ENCODE measurements at regions not wholly inside any gene's neighbourhood (a gene's known extent, or its start where the extent isn't known, plus 50 kb on each side); places are given as distances from the start of the nearest gene placed in this dataset. TPM values are rescaled to one million over a fixed set of nuclear protein-coding genes. Genes with fewer than 3 reads are reported as not detected.

GRCh38 chr11:130808541-130808940, 107.7 kb downstream of the SNX19 start:
- no peak for DNase-seq

- no peak for DNase-seq
Observed at GRCh38 chr11:130813196-130813595, 103.1 kb downstream of the SNX19 start.

- no peak for DNase-seq
Observed at GRCh38 chr11:130813638-130814037, 102.6 kb downstream of the SNX19 start.

GRCh38 chr11:130814440-130815096, 101.7 kb downstream of the SNX19 start:
- DNase-seq, result no peak

GRCh38 chr11:130815097-130815802, 101.0 kb downstream of the SNX19 start:
- no peak for DNase-seq

GRCh38 chr11:130815956-130816355, 100.3 kb downstream of the SNX19 start:
- no peak for DNase-seq

GRCh38 chr11:130816546-130817329, 99.5 kb downstream of the SNX19 start:
- DNase-seq, result no peak

- DNase-seq, result no peak
Observed at GRCh38 chr11:130817330-130817944, 98.8 kb downstream of the SNX19 start.

GRCh38 chr11:130819625-130820024, 96.7 kb downstream of the SNX19 start:
- DNase-seq, result no peak

Small RNA genes in the stretch of these regions (small RNA-seq; reads per million reads assigned to genes)
- gene AP004371.1 (not detected), gene MIR8052 (not detected)

Measured in occipital lobe (tissue), 2 donors.